ENCODE measurements at regions not wholly inside any gene's neighbourhood (a gene's known extent, or its start where the extent isn't known, plus 50 kb on each side); places are given as distances from the start of the nearest gene placed in this dataset.

DNA sequence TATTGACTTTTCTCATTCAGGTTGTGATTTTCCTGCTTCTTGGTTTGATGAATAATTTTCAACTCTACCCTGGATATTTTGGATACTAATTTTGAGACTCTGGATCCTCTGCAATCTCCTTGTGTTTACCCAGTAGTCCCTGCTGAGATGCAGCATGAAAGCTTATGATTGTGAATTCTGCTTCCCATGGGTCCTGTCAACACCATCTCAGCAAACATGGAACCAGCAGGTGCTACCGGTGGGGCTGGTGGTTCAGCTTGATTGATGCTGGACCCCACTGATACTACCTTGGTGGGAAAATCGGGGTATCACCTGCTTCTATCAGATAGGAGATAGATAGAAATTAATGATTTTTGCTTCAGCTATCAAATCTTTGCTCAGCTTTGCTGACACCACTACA is 81.1 kb downstream of the SOWAHC start:
- Mint-ChIP-seq H3K27ac (no peak overlapping the region), H3K9me3 (peaks cover 7% of the 10 kb centered on the region), H3K36me3 (peaks cover 2% of the 10 kb centered on the region), H3K4me1 (peaks cover 55% of the 10 kb centered on the region), H3K27me3 (ENCODE audit: insufficient read depth, low read depth) (peaks cover 10% of the 10 kb centered on the region), H3K4me3 (no peak overlapping the region)
- H3K4me1 ChIP-seq = peaks cover 20% of the 10 kb centered on the region
- no peaks in the 10 kb centered on the region for H3K79me2 ChIP-seq (ENCODE audit: low read depth)
- DNase-seq (ENCODE audit: low spot score) = no peak
- H3K4me2 ChIP-seq = no peak overlapping the region
- no peaks in the 10 kb centered on the region for H3K9me3 ChIP-seq (ENCODE audit: low read depth)
- H3K9ac ChIP-seq = no peak overlapping the region
- H3K27ac ChIP-seq = no peak overlapping the region
- no peak for TF ChIP-seq EZH2phosphoT487 (IDR thresholded peaks at IDR 0.05)
- no peak for TF ChIP-seq EZH2 (IDR thresholded peaks at IDR 0.05)
- TF ChIP-seq, protein P1, sequence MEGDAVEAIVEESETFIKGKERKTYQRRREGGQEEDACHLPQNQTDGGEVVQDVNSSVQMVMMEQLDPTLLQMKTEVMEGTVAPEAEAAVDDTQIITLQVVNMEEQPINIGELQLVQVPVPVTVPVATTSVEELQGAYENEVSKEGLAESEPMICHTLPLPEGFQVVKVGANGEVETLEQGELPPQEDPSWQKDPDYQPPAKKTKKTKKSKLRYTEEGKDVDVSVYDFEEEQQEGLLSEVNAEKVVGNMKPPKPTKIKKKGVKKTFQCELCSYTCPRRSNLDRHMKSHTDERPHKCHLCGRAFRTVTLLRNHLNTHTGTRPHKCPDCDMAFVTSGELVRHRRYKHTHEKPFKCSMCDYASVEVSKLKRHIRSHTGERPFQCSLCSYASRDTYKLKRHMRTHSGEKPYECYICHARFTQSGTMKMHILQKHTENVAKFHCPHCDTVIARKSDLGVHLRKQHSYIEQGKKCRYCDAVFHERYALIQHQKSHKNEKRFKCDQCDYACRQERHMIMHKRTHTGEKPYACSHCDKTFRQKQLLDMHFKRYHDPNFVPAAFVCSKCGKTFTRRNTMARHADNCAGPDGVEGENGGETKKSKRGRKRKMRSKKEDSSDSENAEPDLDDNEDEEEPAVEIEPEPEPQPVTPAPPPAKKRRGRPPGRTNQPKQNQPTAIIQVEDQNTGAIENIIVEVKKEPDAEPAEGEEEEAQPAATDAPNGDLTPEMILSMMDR (IDR thresholded peaks at IDR 0.05) = no peak
- H3K27me3 ChIP-seq = no peaks in the 10 kb centered on the region
- no peaks in the 10 kb centered on the region for H4K20me1 ChIP-seq (ENCODE audit: low read depth)
- H3F3A ChIP-seq (ENCODE audit: low read depth) = no peaks in the 10 kb centered on the region
- H3K36me3 ChIP-seq = no peaks in the 10 kb centered on the region
- no peak overlapping the region for H2AFZ ChIP-seq (replicated peaks)
- no peak overlapping the region for H3K4me3 ChIP-seq

DNA sequence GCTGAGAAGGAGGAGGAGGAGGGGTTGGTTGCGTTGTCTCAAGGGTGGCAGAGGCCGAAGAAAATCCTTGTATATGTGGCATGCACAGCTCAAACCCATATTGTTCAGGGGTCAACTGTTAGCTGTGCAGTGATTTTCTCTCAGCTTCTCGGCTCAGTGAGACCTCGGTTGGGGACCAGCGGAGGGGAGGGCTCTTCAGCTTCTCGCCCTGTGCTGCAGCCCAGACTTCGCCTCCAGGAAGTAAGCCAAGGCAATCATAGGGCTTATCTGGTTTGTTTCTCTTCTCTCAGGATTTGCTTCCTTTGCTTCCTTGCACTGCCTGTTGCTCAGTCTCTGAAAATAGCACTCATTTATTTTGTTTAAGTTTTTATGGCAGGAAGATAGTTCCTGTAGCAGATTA is 85.5 kb downstream of the SOWAHC start:
- no peaks in the 10 kb centered on the region for H3K79me2 ChIP-seq (ENCODE audit: low read depth)
- Mint-ChIP-seq H3K36me3 (peaks cover 2% of the 10 kb centered on the region), H3K4me3 (no peak overlapping the region), H3K4me1 (peaks cover 51% of the 10 kb centered on the region), H3K27me3 (ENCODE audit: insufficient read depth, low read depth) (peaks cover 10% of the 10 kb centered on the region), H3K9me3 (peaks cover 7% of the 10 kb centered on the region), H3K27ac (peak overlapping the region; percentile 9)
- no peak overlapping the region for H3K4me3 ChIP-seq
- no peak overlapping the region for H3K9ac ChIP-seq
- H3K27me3 ChIP-seq = no peaks in the 10 kb centered on the region
- H3F3A ChIP-seq (ENCODE audit: low read depth) = no peaks in the 10 kb centered on the region
- no peak overlapping the region for H2AFZ ChIP-seq (replicated peaks)
- peaks cover 33% of the 10 kb centered on the region for H3K4me1 ChIP-seq
- no peaks in the 10 kb centered on the region for H4K20me1 ChIP-seq (ENCODE audit: low read depth)
- no peak overlapping the region for H3K27ac ChIP-seq
- DNase-seq (ENCODE audit: low spot score) = peak; percentile 38
- H3K9me3 ChIP-seq (ENCODE audit: low read depth) = no peaks in the 10 kb centered on the region
- peak overlapping the region; percentile 3 for H3K4me2 ChIP-seq
- TF ChIP-seq EZH2phosphoT487 (IDR thresholded peaks at IDR 0.05) (no peak), EZH2 (IDR thresholded peaks at IDR 0.05) (no peak)
- TF ChIP-seq, protein P1 (IDR thresholded peaks at IDR 0.05) = no peak
- H3K36me3 ChIP-seq = no peaks in the 10 kb centered on the region

DNA sequence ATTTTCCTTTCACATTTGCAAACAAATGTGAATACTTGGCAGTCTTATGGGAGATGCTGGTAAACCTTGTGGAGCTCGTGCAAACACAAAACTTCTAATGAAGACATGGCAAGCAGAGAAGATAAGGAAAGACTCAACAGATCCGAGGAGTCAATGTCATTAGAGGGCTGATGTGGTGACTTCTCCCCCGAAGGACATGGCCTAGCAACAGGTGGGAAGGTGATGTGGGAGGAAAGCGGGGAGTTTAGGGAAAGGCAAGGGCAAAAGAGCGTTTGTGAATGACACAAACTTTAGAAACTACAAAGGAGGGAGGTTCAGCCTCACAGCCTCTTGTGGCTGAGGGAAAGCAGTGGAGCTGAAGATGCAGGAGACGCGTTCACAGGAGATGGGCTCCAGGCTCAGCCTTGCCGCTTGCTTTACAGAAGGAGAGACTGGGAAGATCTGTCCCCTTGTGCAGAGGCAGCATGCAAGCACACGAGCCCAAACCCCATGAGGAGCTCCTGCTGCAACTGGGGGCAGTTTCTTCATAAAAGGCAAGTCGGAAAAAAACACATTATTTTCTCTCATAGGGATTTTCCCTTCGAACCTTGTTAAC is 86.6 kb downstream of the SOWAHC start:
- H3K27me3 Mint-ChIP-seq (ENCODE audit: insufficient read depth, low read depth) = peaks cover 5% of the 10 kb centered on the region
- peaks cover 43% of the 10 kb centered on the region for H3K4me1 Mint-ChIP-seq
- Histone ChIP-seq H3K27ac (no peak overlapping the region), H3K4me1 (peaks cover 33% of the 10 kb centered on the region), H3K79me2 (ENCODE audit: low read depth) (no peaks in the 10 kb centered on the region), H3K9ac (no peak overlapping the region), H4K20me1 (ENCODE audit: low read depth) (no peaks in the 10 kb centered on the region), H2AFZ (replicated peaks) (no peak overlapping the region), H3K27me3 (no peaks in the 10 kb centered on the region), H3K36me3 (no peaks in the 10 kb centered on the region), H3F3A (ENCODE audit: low read depth) (no peaks in the 10 kb centered on the region), H3K9me3 (ENCODE audit: low read depth) (no peaks in the 10 kb centered on the region), H3K4me2 (peak overlapping the region; percentile 46), H3K4me3 (no peak overlapping the region)
- H3K4me3 Mint-ChIP-seq = peak overlapping the region; percentile 4
- peaks cover 4% of the 10 kb centered on the region for H3K9me3 Mint-ChIP-seq
- H3K36me3 Mint-ChIP-seq = peaks cover 2% of the 10 kb centered on the region
- no peak for DNase-seq (ENCODE audit: low spot score)
- peak overlapping the region; percentile 12 for H3K27ac Mint-ChIP-seq
- TF ChIP-seq EZH2 (IDR thresholded peaks at IDR 0.05) (no peak), EZH2phosphoT487 (IDR thresholded peaks at IDR 0.05) (no peak)
- TF ChIP-seq, protein P1 (IDR thresholded peaks at IDR 0.05) = no peak

Data from neural progenitor cell (in vitro differentiated cells).